ENCODE measurements at regions not wholly inside any gene's neighbourhood (a gene's known extent, or its start where the extent isn't known, plus 50 kb on each side); places are given as distances from the start of the nearest gene placed in this dataset.
"Not testable (repeated sequence)": the region's sequence is repeated elsewhere in the genome, so short reads cannot be mapped to it uniquely, and the experiment has no call there.

DNA sequence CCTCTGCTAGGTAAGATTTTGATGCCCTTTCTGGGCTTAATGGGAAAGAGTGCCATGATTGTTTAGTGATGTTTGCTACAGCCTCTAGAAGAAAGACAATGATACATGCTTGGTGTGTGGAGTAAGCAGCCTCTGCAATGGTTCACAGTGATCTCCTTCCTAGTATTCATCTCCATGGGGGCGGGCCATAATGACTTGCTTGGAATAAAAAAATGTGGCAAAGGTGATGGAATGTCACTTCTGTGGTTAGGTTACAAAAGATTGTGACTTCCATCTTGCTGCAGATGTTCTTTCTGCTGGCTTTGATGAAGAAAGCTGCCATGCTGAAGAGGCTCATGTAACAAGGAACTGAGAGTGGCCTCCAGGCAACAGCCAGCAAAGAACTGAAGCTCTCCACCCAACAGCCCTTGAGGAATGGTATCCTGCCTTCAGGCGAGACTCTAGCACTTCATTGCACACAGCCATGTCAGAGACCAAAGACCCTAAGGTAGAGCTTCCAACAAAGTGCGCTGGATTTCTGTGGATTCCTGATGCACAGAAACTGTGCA, 139.1 kb upstream of the LRIG1 start:
- Histone ChIP-seq H3K9me3 (ENCODE audit: insufficient read depth, low read depth, low read length) (no peaks in the 10 kb centered on the region), H3K4me1 (ENCODE audit: insufficient read depth, low read length) (peaks cover 6% of the 10 kb centered on the region; the same call in 1 of the 2 replicates), H3K4me3 (ENCODE audit: low read length) (no peak overlapping the region)

DNA sequence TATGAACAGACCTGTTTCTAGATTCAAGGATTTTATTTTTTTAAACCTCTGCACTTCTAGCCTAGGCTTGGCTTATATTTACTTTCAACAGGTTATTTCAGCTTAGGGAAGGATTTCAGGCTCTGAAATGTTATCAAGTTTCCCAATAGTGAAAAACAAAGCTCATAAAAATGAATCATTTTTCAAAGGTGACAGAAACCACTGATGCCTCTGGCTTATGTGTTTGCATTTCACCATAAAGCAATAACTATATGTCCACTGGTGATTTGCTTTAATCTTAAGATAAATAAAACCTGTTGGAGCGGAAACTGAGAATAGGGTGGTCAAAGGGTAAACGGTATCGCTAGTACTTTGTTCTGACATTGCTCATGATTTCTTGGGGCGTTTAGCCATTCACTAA, 141.2 kb upstream of the LRIG1 start:
- H3K4me3 ChIP-seq (ENCODE audit: low read length): no peak overlapping the region
- H3K27me3 ChIP-seq (ENCODE audit: insufficient read depth, low read length): no peaks in the 10 kb centered on the region
- H3K27ac ChIP-seq (ENCODE audit: low read length): no peak overlapping the region
- H3K9me3 ChIP-seq (ENCODE audit: insufficient read depth, low read depth, low read length): no peaks in the 10 kb centered on the region
- no peak overlapping the region for H3K9ac ChIP-seq (ENCODE audit: low read depth, low read length)
- H3K4me1 ChIP-seq (ENCODE audit: insufficient read depth, low read length): peaks cover 6% of the 10 kb centered on the region; the same call in 1 of the 2 replicates
- no peaks in the 10 kb centered on the region for H3K36me3 ChIP-seq (ENCODE audit: insufficient read depth, low read depth, low read length)

More for the DNA sequence above, 139.1 kb upstream of the LRIG1 start:
- no peak overlapping the region for H3K27ac ChIP-seq (ENCODE audit: low read length)
- H3K36me3 ChIP-seq (ENCODE audit: insufficient read depth, low read depth, low read length): no peaks in the 10 kb centered on the region
- no peaks in the 10 kb centered on the region for H3K27me3 ChIP-seq (ENCODE audit: insufficient read depth, low read length)
- no peak overlapping the region for H3K9ac ChIP-seq (ENCODE audit: low read depth, low read length)

DNA sequence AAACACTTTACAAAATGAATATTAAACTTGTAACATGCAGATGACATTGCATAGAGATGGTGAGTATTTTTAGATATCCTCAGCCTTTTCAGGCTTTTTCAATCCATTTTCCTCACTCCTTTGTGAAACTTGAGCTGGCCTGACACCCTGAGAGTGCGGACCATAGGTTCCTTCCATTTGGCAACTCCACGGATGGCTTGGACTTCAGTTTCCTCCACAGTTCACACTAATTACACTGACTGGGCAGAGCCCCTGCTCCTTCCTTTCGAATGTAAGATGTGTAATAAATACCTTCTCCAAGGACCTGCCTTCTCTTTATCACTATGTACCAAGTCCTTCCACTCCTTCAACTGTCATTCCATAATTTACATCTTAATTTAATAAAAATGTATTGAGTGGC, 141.7 kb upstream of the LRIG1 start:
- Histone ChIP-seq H3K36me3 (ENCODE audit: insufficient read depth, low read depth, low read length) (no peaks in the 10 kb centered on the region), H3K27me3 (ENCODE audit: insufficient read depth, low read length) (no peaks in the 10 kb centered on the region), H3K9ac (ENCODE audit: low read depth, low read length) (no peak overlapping the region), H3K9me3 (ENCODE audit: insufficient read depth, low read depth, low read length) (no peaks in the 10 kb centered on the region), H3K27ac (ENCODE audit: low read length) (no peak overlapping the region), H3K4me1 (ENCODE audit: insufficient read depth, low read length) (peaks cover 6% of the 10 kb centered on the region; the same call in 1 of the 2 replicates), H3K4me3 (ENCODE audit: low read length) (no peak overlapping the region)

DNA sequence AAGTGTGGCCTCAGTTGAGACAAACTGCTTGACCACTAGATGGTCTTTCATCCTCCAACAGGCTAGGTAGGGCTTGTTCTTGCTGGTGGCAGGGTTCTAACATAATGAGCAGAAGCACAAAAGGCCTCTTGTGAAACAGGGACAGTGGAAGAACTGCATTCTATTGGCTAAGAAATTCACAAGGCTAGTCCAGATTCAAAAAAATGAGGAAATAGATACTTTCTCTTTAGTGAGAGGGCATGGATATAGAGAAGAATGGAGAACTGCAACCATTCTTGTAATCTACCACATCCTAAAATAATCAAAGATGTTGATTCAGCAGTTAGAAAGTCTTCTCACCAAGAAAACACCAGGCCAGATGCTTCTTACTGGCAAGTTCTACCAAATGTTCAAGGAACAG, 143.7 kb upstream of the LRIG1 start:
- no peaks in the 10 kb centered on the region for H3K9me3 ChIP-seq (ENCODE audit: insufficient read depth, low read depth, low read length)
- H3K36me3 ChIP-seq (ENCODE audit: insufficient read depth, low read depth, low read length): no peaks in the 10 kb centered on the region
- H3K4me3 ChIP-seq (ENCODE audit: low read length): no peak overlapping the region
- H3K4me1 ChIP-seq (ENCODE audit: insufficient read depth, low read length): peaks cover 3% of the 10 kb centered on the region; the same call in 1 of the 2 replicates
- H3K27ac ChIP-seq (ENCODE audit: low read length): no peak overlapping the region
- H3K27me3 ChIP-seq (ENCODE audit: insufficient read depth, low read length): no peaks in the 10 kb centered on the region
- no peak overlapping the region for H3K9ac ChIP-seq (ENCODE audit: low read depth, low read length)

DNA sequence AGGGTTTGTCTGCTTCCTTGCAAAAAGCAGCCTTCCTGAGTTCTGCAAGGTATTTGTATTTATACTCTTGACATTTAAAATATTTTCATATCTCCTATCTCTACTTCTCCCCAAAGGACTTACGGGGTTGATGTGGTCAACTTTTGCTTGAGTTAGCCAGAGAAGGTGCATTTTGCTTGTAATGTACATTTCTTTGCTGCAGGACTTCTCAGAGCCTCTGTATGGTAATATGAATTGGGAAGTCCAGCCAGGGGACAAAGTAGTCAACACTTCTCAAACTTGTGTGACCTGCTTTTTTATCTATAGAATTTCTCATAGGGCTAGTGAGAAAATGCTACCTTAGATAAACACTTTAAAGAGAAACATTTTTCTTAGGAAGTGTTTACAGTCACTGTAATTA, 148.2 kb upstream of the LRIG1 start:
- Histone ChIP-seq H3K9me3 (ENCODE audit: insufficient read depth, low read depth, low read length) (no peaks in the 10 kb centered on the region), H3K9ac (ENCODE audit: low read depth, low read length) (no peak overlapping the region), H3K27me3 (ENCODE audit: insufficient read depth, low read length) (no peaks in the 10 kb centered on the region)

DNA sequence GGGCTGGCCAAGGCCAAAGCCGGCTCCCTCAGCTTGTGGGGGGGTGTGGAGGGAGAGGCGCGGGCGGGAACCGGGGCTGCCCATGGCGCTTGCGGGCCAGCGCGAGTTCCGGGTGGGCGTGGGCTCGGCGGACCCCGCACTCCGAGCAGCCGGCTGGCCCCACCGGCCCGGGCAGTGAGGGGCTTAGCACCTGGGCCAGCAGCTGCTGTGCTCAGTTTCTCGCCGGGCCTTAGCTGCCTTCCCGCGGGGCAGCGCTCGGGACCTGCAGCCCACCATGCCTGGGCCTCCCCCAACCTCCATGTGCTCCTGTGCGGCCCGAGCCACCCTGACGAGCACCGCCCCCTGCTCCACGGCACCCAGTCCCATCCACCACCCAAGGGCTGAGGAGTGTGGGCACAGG, 150.7 kb upstream of the LRIG1 start:
- not testable (repeated sequence) for H3K9ac ChIP-seq (ENCODE audit: low read depth, low read length); H3K4me1 ChIP-seq (ENCODE audit: insufficient read depth, low read length); H3K9me3 ChIP-seq (ENCODE audit: insufficient read depth, low read depth, low read length); H3K4me3 ChIP-seq (ENCODE audit: low read length); H3K27ac ChIP-seq (ENCODE audit: low read length); H3K27me3 ChIP-seq (ENCODE audit: insufficient read depth, low read length); H3K36me3 ChIP-seq (ENCODE audit: insufficient read depth, low read depth, low read length)

More for the DNA sequence above, 148.2 kb upstream of the LRIG1 start:
- Histone ChIP-seq H3K36me3 (ENCODE audit: insufficient read depth, low read depth, low read length) (no peaks in the 10 kb centered on the region), H3K4me1 (ENCODE audit: insufficient read depth, low read length) (no peaks in the 10 kb centered on the region), H3K4me3 (ENCODE audit: low read length) (no peak overlapping the region), H3K27ac (ENCODE audit: low read length) (no peak overlapping the region)

DNA sequence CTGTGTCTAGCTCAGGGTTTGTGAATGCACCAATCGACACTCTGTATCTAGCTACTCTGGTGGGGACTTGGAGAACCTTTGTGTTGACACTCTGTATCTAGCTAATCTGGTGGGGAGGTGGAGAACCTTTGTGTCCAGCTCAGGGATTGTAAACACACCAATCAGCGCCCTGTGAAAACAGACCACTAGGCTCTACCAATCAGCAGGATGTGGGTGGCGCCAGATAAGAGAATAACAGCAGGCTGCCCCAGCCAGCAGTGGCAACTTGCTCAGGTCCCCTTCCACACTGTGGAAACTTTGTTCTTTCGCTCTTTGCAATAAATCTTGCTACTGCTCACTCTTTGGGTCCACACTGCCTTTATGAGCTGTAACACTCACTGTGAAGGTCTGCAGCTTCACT, 151.3 kb upstream of the LRIG1 start:
- not testable (repeated sequence) for H3K27me3 ChIP-seq (ENCODE audit: insufficient read depth, low read length); H3K9ac ChIP-seq (ENCODE audit: low read depth, low read length); H3K9me3 ChIP-seq (ENCODE audit: insufficient read depth, low read depth, low read length); H3K4me1 ChIP-seq (ENCODE audit: insufficient read depth, low read length); H3K27ac ChIP-seq (ENCODE audit: low read length); H3K4me3 ChIP-seq (ENCODE audit: low read length); H3K36me3 ChIP-seq (ENCODE audit: insufficient read depth, low read depth, low read length)

DNA sequence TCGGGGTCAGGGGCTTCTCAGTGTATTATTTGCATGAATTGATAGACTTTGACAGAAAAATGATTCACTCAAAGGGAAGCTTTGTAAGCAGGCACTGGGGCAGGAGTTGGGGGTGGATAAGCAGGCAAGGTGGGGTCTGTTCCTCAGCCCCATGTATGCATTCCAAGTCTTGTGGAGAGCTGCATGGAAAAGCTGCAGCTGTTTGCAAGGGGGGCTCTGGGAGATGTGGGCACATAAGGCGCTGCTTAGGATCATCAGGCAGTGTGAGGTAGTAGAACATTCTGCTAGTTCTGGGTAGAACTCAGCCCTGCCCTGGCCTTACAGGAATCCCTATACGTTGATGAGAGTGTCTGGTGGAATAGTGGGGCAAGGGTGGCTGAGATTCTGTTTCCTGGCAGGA, 154.2 kb upstream of the LRIG1 start:
- Histone ChIP-seq H3K9me3 (ENCODE audit: insufficient read depth, low read depth, low read length) (no peaks in the 10 kb centered on the region), H3K9ac (ENCODE audit: low read depth, low read length) (no peak overlapping the region), H3K4me1 (ENCODE audit: insufficient read depth, low read length) (no peaks in the 10 kb centered on the region; the same call in 1 of the 2 replicates), H3K36me3 (ENCODE audit: insufficient read depth, low read depth, low read length) (no peaks in the 10 kb centered on the region), H3K27me3 (ENCODE audit: insufficient read depth, low read length) (no peaks in the 10 kb centered on the region), H3K4me3 (ENCODE audit: low read length) (no peak overlapping the region), H3K27ac (ENCODE audit: low read length) (no peak overlapping the region)

DNA sequence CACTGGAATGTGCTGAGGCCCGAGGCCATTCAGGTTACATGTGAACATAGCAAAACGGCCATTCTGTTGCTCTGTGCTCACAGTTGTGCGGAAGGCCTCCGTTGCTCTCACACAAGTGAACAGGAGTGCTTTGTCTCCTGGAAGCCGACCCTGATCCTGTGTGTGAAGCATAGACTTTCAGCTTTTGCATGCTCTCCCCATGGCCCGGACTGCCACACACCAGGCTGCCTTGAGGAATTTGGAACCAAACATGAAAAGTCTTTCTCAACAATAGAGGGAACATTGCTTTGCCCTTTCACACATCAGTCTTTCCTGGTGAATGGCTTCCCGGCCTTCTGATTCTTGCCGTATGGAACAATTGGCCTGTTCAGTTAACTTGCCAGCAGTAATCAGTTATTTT, 154.8 kb upstream of the LRIG1 start:
- Histone ChIP-seq H3K27me3 (ENCODE audit: insufficient read depth, low read length) (no peaks in the 10 kb centered on the region), H3K36me3 (ENCODE audit: insufficient read depth, low read depth, low read length) (no peaks in the 10 kb centered on the region), H3K9me3 (ENCODE audit: insufficient read depth, low read depth, low read length) (no peaks in the 10 kb centered on the region), H3K4me3 (ENCODE audit: low read length) (no peak overlapping the region), H3K4me1 (ENCODE audit: insufficient read depth, low read length) (no peaks in the 10 kb centered on the region; the same call in 1 of the 2 replicates), H3K27ac (ENCODE audit: low read length) (no peak overlapping the region), H3K9ac (ENCODE audit: low read depth, low read length) (no peak overlapping the region)

DNA sequence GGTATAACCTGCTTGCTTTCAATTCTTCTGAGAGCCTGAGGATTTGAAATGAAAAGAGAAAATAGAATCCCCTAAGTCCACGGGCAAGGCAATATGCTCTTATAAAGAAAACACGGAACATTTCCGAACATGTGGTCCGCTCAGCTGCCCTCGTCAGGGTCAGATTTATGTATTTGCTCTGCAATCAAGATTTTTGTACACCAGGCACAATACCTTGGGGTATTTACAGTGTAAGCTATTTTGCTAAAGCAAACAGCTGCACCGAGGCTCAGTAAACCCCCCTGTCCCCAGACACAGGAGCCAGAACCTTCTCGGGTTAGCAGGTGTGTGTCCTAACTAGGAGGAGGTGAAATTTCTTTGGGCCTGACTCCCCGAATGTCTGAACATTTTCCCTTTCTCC, 155.8 kb upstream of the LRIG1 start:
- no peaks in the 10 kb centered on the region for H3K27me3 ChIP-seq (ENCODE audit: insufficient read depth, low read length)
- H3K9ac ChIP-seq (ENCODE audit: low read depth, low read length): no peak overlapping the region
- no peaks in the 10 kb centered on the region for H3K36me3 ChIP-seq (ENCODE audit: insufficient read depth, low read depth, low read length)
- no peaks in the 10 kb centered on the region for H3K9me3 ChIP-seq (ENCODE audit: insufficient read depth, low read depth, low read length)
- H3K4me1 ChIP-seq (ENCODE audit: insufficient read depth, low read length): no peaks in the 10 kb centered on the region; the same call in 1 of the 2 replicates
- H3K27ac ChIP-seq (ENCODE audit: low read length): no peak overlapping the region
- H3K4me3 ChIP-seq (ENCODE audit: low read length): no peak overlapping the region

DNA sequence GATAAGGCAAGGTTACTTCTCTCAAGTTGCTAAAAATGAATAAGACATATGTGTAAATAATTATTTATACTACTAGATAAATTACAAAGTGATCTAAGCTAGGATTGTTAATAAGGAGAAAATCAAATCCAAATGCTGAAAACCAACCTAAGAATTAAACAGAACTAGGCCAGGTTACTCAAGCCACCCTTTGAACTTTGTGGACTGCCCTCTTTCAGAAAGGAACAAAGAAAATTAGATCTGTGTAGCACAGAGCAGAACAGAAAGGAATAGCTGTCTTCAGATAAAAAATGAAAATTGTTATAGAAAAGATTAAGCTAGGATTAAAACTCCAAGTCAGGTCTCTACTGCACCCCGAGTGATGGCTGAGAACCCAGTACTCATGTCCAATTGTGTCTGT, 158.2 kb upstream of the LRIG1 start:
- no peaks in the 10 kb centered on the region for H3K27me3 ChIP-seq (ENCODE audit: insufficient read depth, low read length)
- H3K9me3 ChIP-seq (ENCODE audit: insufficient read depth, low read depth, low read length): no peaks in the 10 kb centered on the region
- H3K4me1 ChIP-seq (ENCODE audit: insufficient read depth, low read length): no peaks in the 10 kb centered on the region; the same call in 1 of the 2 replicates
- no peak overlapping the region for H3K4me3 ChIP-seq (ENCODE audit: low read length)
- no peak overlapping the region for H3K9ac ChIP-seq (ENCODE audit: low read depth, low read length)
- no peaks in the 10 kb centered on the region for H3K36me3 ChIP-seq (ENCODE audit: insufficient read depth, low read depth, low read length)
- no peak overlapping the region for H3K27ac ChIP-seq (ENCODE audit: low read length)

DNA sequence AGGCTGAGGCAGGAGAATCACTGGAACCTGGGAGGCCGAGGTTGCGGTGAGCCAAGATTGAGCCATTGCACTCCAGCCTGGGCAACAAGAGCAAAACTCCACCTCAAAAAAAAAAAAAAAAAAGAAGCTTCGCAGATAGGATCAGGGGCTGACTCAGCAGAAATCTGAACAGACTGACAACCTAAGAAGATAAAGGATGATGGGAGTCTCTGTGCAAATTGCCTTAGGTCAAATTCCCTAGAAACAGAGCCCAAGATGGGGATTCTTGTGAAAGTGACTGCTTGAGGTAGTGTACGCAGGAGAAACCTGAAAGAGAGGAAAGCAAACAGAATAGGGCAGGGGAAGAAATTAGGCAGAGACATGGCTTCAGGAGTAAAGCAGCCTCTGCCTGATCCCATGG, 160.8 kb upstream of the LRIG1 start:
- no peaks in the 10 kb centered on the region for H3K4me1 ChIP-seq (ENCODE audit: insufficient read depth, low read length)
- no peaks in the 10 kb centered on the region for H3K9me3 ChIP-seq (ENCODE audit: insufficient read depth, low read depth, low read length)
- H3K9ac ChIP-seq (ENCODE audit: low read depth, low read length): no peak overlapping the region
- no peaks in the 10 kb centered on the region for H3K36me3 ChIP-seq (ENCODE audit: insufficient read depth, low read depth, low read length)
- H3K27me3 ChIP-seq (ENCODE audit: insufficient read depth, low read length): no peaks in the 10 kb centered on the region
- H3K27ac ChIP-seq (ENCODE audit: low read length): no peak overlapping the region
- H3K4me3 ChIP-seq (ENCODE audit: low read length): no peak overlapping the region

Measured in iPS-20b (cell line).